Activated B cell treated with CpG ODN at 0.5 μM for 24 hours (primary cell): ENCODE measurements at regions not wholly inside any gene's neighbourhood (a gene's known extent, or its start where the extent isn't known, plus 50 kb on each side); places are given as distances from the start of the nearest gene placed in this dataset.
"Not testable (repeated sequence)": the region's sequence is repeated elsewhere in the genome, so short reads cannot be mapped to it uniquely, and the experiment has no call there.

ENCODE experiments used
- ATAC-seq: fragments of 200-7000 bp; cut with Tn5 transposase; one replicate; pipeline ENCODE4 v1.10.0; 2021; ENCODE audit warnings: low read depth, mild to moderate bottlenecking, moderate library complexity
- CTCF ChIA-PET: fragments of 350-600 bp; sonication (Branson Sonifier 250); formaldehyde crosslinking; loops from one replicate; lab custom pipeline; 2021; ENCODE audit warnings: antibody characterized with exemption; lab: Charles Lee
- POLR2A ChIA-PET: fragments of 350-600 bp; sonication (Branson Sonifier 250); formaldehyde crosslinking; loops from one replicate; lab custom pipeline; 2021; ENCODE audit warnings: antibody characterized with exemption; lab: Charles Lee
- DNase-seq: peaks from one replicate; pipeline ENCODE4 v3.0.0; 2022
- H3K27ac Mint-ChIP-seq: one replicate; pipeline ENCODE4 v1.8.0; 2020; ENCODE audit warnings: mixed read lengths
- H3K27me3 Mint-ChIP-seq: one replicate; pipeline ENCODE4 v1.8.0; 2021; ENCODE audit warnings: mixed read lengths
- H3K36me3 Mint-ChIP-seq: one replicate; pipeline ENCODE4 v1.8.0; 2021; ENCODE audit warnings: low read depth, mixed read lengths
- H3K4me1 Mint-ChIP-seq: one replicate; pipeline ENCODE4 v1.8.0; 2021; ENCODE audit warnings: mixed read lengths
- H3K4me3 Mint-ChIP-seq: one replicate; pipeline ENCODE4 v1.8.0; 2020; ENCODE audit warnings: mild to moderate bottlenecking, mixed read lengths
- H3K9me3 Mint-ChIP-seq: one replicate; pipeline ENCODE4 v1.8.0; 2020; ENCODE audit warnings: mixed read lengths
- intact Hi-C: fragments of 100-400 bp; cut with micrococcal nuclease; formaldehyde crosslinking; loops from one replicate; pipeline ENCODE4 v1.15.1; 2024
- TF ChIP-seq, protein P1 (sequence below): fragments of 200-600 bp; IDR thresholded peaks from one replicate; pipeline ENCODE4 v1.8.0; 2022; ENCODE audit warnings: antibody characterized with exemption, mild to moderate bottlenecking

DNA sequence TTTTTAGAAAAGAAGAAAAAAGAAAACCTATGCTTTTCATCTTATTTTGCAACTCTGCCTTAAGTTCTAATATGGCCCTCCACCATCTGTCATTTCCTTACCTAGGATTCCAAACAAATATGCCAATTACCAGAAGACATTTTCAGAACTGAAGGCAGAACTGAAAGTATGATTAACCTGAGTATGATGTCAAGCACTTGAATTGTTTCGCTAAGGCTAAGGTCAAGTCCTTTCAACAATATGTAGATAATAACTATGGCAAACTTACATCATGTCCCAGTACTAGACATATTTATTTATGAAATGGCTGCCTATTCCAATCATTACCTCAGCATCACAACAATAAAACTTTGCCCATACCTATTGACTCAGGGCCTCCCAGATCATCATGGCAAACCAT lies 91.0 kb downstream of the OR13H1 start:
- Mint-ChIP-seq H3K27ac (no peak overlapping the region), H3K4me3 (no peak overlapping the region), H3K36me3 (no peaks in the 10 kb centered on the region), H3K9me3 (no peaks in the 10 kb centered on the region), H3K4me1 (no peaks in the 10 kb centered on the region), H3K27me3 (no peaks in the 10 kb centered on the region)
- ATAC-seq (no peak), DNase-seq (no peak)
- CTCF ChIA-PET = no interaction called here
- intact Hi-C loops = loop anchor here (5.0 kb wide), 1 partner anchor 643 kb away; no protein-coding TSS in a partner anchor
- TF ChIP-seq, protein P1, sequence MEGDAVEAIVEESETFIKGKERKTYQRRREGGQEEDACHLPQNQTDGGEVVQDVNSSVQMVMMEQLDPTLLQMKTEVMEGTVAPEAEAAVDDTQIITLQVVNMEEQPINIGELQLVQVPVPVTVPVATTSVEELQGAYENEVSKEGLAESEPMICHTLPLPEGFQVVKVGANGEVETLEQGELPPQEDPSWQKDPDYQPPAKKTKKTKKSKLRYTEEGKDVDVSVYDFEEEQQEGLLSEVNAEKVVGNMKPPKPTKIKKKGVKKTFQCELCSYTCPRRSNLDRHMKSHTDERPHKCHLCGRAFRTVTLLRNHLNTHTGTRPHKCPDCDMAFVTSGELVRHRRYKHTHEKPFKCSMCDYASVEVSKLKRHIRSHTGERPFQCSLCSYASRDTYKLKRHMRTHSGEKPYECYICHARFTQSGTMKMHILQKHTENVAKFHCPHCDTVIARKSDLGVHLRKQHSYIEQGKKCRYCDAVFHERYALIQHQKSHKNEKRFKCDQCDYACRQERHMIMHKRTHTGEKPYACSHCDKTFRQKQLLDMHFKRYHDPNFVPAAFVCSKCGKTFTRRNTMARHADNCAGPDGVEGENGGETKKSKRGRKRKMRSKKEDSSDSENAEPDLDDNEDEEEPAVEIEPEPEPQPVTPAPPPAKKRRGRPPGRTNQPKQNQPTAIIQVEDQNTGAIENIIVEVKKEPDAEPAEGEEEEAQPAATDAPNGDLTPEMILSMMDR = no peak
- POLR2A ChIA-PET = no interaction called here

GRCh38 chrX:131646106-131646505 lies 102.2 kb downstream of the OR13H1 start:
- intact Hi-C loops = no loop called here
- DNase-seq = no peak
- POLR2A ChIA-PET = no interaction called here
- no peaks in the 10 kb centered on the region for H3K36me3 Mint-ChIP-seq
- no peak overlapping the region for H3K4me3 Mint-ChIP-seq
- H3K27ac Mint-ChIP-seq = no peak overlapping the region
- H3K9me3 Mint-ChIP-seq = no peaks in the 10 kb centered on the region
- H3K4me1 Mint-ChIP-seq = no peaks in the 10 kb centered on the region
- H3K27me3 Mint-ChIP-seq = peaks cover 1% of the 10 kb centered on the region
- CTCF ChIA-PET = no interaction called here
- TF ChIP-seq, protein P1 = no peak
- no peak for ATAC-seq

GRCh38 chrX:131649741-131650140 lies 105.9 kb downstream of the OR13H1 start:
- Mint-ChIP-seq H3K4me1 (no peaks in the 10 kb centered on the region), H3K36me3 (no peaks in the 10 kb centered on the region), H3K9me3 (no peaks in the 10 kb centered on the region), H3K4me3 (no peak overlapping the region), H3K27ac (no peak overlapping the region), H3K27me3 (peaks cover 1% of the 10 kb centered on the region)
- DNase-seq = no peak
- intact Hi-C loops = no loop called here
- ChIA-PET CTCF (no interaction called here), POLR2A (no interaction called here)
- ATAC-seq = no peak
- TF ChIP-seq, protein P1 = no peak

GRCh38 chrX:131650637-131651410 lies 107.0 kb downstream of the OR13H1 start:
- H3K9me3 Mint-ChIP-seq = no peaks in the 10 kb centered on the region
- no peaks in the 10 kb centered on the region for H3K4me1 Mint-ChIP-seq
- DNase-seq (no peak), ATAC-seq (no peak)
- POLR2A ChIA-PET = no interaction called here
- H3K4me3 Mint-ChIP-seq = no peak overlapping the region
- peaks cover 1% of the 10 kb centered on the region for H3K27me3 Mint-ChIP-seq
- intact Hi-C loops = no loop called here
- H3K27ac Mint-ChIP-seq = no peak overlapping the region
- CTCF ChIA-PET = no interaction called here
- TF ChIP-seq, protein P1 = no peak
- no peaks in the 10 kb centered on the region for H3K36me3 Mint-ChIP-seq

DNA sequence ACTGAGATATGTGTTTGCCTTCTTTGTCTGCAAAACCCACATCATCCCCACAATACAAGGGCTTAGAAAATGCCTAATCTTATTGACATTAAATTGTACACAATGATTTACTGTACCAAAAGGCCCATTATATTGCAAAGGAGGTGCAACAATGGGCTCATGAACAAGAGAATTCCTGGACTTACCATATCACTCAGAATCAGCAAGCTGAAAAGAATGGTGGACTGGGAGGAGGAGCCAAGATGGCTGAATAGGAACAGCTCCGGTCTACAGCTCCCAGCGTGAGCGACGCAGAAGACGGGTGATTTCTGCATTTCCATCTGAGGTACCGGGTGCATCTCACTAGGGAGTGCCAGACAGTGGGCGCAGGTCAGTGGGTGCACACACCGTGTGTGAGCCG lies 119.9 kb downstream of the OR13H1 start:
- H3K27ac Mint-ChIP-seq, H3K4me3 Mint-ChIP-seq, POLR2A ChIA-PET, DNase-seq, H3K4me1 Mint-ChIP-seq, H3K9me3 Mint-ChIP-seq, ATAC-seq, H3K36me3 Mint-ChIP-seq, H3K27me3 Mint-ChIP-seq, intact Hi-C loops, CTCF ChIA-PET: not testable (repeated sequence)
